Chondrocyte (in vitro differentiated cells): ENCODE measurements at regions not wholly inside any gene's neighbourhood (a gene's known extent, or its start where the extent isn't known, plus 50 kb on each side); places are given as distances from the start of the nearest gene placed in this dataset.
"Not testable (repeated sequence)": the region's sequence is repeated elsewhere in the genome, so short reads cannot be mapped to it uniquely, and the experiment has no call there.

Experiments used
- DNase-seq: peaks from one replicate; pipeline ENCODE4 v3.0.0; 2021; ENCODE audit warnings: mixed read lengths, low spot score
- H3K27ac Mint-ChIP-seq: one replicate; pipeline ENCODE4 v1.8.0; 2021; ENCODE audit warnings: mild to moderate bottlenecking, moderate library complexity, mixed read lengths; ENCODE audit not compliant: unreplicated experiment
- H3K27me3 Mint-ChIP-seq: 2 replicates; pipeline ENCODE4 v1.8.0; 2021; ENCODE audit warnings: low read depth, mixed read lengths
- H3K36me3 Mint-ChIP-seq: 2 replicates; pipeline ENCODE4 v1.8.0; 2021; ENCODE audit warnings: low read depth, mixed read lengths
- H3K4me1 Mint-ChIP-seq: 2 replicates; pipeline ENCODE4 v1.8.0; 2021; ENCODE audit warnings: low read depth, mild to moderate bottlenecking, mixed read lengths
- H3K4me3 Mint-ChIP-seq: one replicate; pipeline ENCODE4 v1.8.0; 2021; ENCODE audit warnings: mild to moderate bottlenecking, moderate library complexity, mixed read lengths; ENCODE audit not compliant: unreplicated experiment
- H3K9me3 Mint-ChIP-seq: 2 replicates; pipeline ENCODE4 v1.8.0; 2021; ENCODE audit warnings: low read depth, mixed read lengths
- CTCF ChIP-seq: fragments of 200-600 bp; sonication (generic); IDR thresholded peaks from 2 replicates; pipeline ENCODE4 v1.5.0; 2021; ENCODE audit warnings: antibody characterized with exemption, mild to moderate bottlenecking, moderate library complexity

GRCh38 chr6:115137910-115138309 lies 795.1 kb upstream of the HS3ST5 start:
- Mint-ChIP-seq H3K36me3 (no peaks in the 10 kb centered on the region), H3K4me1 (no peaks in the 10 kb centered on the region), H3K27me3 (peaks cover 3% of the 10 kb centered on the region), H3K9me3 (no peaks in the 10 kb centered on the region), H3K4me3 (no peak overlapping the region), H3K27ac (no peak overlapping the region)
- DNase-seq, result peak; percentile 33
- no peak for TF ChIP-seq CTCF

- no peak for DNase-seq
- Mint-ChIP-seq H3K4me3 (no peak overlapping the region), H3K9me3 (no peaks in the 10 kb centered on the region), H3K27ac (no peak overlapping the region), H3K4me1 (no peaks in the 10 kb centered on the region), H3K27me3 (peaks cover 3% of the 10 kb centered on the region), H3K36me3 (no peaks in the 10 kb centered on the region)
- no peak for TF ChIP-seq CTCF
These were observed 791.0 kb upstream of the HS3ST5 start for GRCh38 chr6:115133790-115134189.

GRCh38 chr6:115131709-115132490 lies 789.1 kb upstream of the HS3ST5 start:
- Mint-ChIP-seq H3K9me3 (no peaks in the 10 kb centered on the region), H3K36me3 (no peaks in the 10 kb centered on the region), H3K27me3 (peaks cover 5% of the 10 kb centered on the region), H3K4me1 (no peaks in the 10 kb centered on the region), H3K27ac (no peak overlapping the region), H3K4me3 (no peak overlapping the region)
- no peak for TF ChIP-seq CTCF
- peak; percentile 56 for DNase-seq

- H3K36me3 Mint-ChIP-seq, H3K9me3 Mint-ChIP-seq, DNase-seq, H3K4me1 Mint-ChIP-seq, H3K27me3 Mint-ChIP-seq, H3K27ac Mint-ChIP-seq, H3K4me3 Mint-ChIP-seq: not testable (repeated sequence)
These were observed 778.7 kb upstream of the HS3ST5 start for GRCh38 chr6:115121513-115121912.

GRCh38 chr6:115120391-115120790 lies 777.6 kb upstream of the HS3ST5 start:
- Mint-ChIP-seq H3K9me3 (peaks cover 10% of the 10 kb centered on the region), H3K4me3 (no peak overlapping the region), H3K27me3 (peaks cover 3% of the 10 kb centered on the region), H3K27ac (no peak overlapping the region), H3K4me1 (no peaks in the 10 kb centered on the region), H3K36me3 (no peaks in the 10 kb centered on the region)
- TF ChIP-seq CTCF, result no peak
- DNase-seq, result no peak

- Mint-ChIP-seq H3K36me3 (no peaks in the 10 kb centered on the region), H3K27ac (no peak overlapping the region), H3K27me3 (no peaks in the 10 kb centered on the region), H3K4me3 (no peak overlapping the region), H3K9me3 (peaks cover 10% of the 10 kb centered on the region), H3K4me1 (no peaks in the 10 kb centered on the region)
- TF ChIP-seq CTCF, result no peak
- no peak for DNase-seq
These were observed 748.6 kb upstream of the HS3ST5 start for GRCh38 chr6:115091461-115091860.
